Activated CD4-positive, alpha-beta T cell treated with anti-CD3 and anti-CD28 coated beads, Interleukin-2, amount 10 ng/mL, durations not matched to agents 24 days and 14 days (primary cell): ENCODE measurements at regions not wholly inside any gene's neighbourhood (a gene's known extent, or its start where the extent isn't known, plus 50 kb on each side); places are given as distances from the start of the nearest gene placed in this dataset.

Experiments used
- DNase-seq: peaks from one replicate; pipeline ENCODE4 v3.0.0; 2022
- H3K27ac Mint-ChIP-seq: one replicate; pipeline ENCODE4 v1.8.0; 2022; ENCODE audit warnings: mild to moderate bottlenecking, mixed read lengths
- H3K27me3 Mint-ChIP-seq: one replicate; pipeline ENCODE4 v1.8.0; 2022; ENCODE audit warnings: mixed read lengths
- H3K36me3 Mint-ChIP-seq: one replicate; pipeline ENCODE4 v1.8.0; 2022; ENCODE audit warnings: low read depth, mild to moderate bottlenecking, mixed read lengths
- H3K4me1 Mint-ChIP-seq: one replicate; pipeline ENCODE4 v1.8.0; 2021; ENCODE audit warnings: mixed read lengths
- H3K4me3 Mint-ChIP-seq: one replicate; pipeline ENCODE4 v1.8.0; 2022; ENCODE audit warnings: mild to moderate bottlenecking, moderate library complexity, mixed read lengths
- H3K9me3 Mint-ChIP-seq: one replicate; pipeline ENCODE4 v1.8.0; 2021; ENCODE audit warnings: mixed read lengths
- intact Hi-C: fragments of 100-400 bp; cut with micrococcal nuclease; formaldehyde crosslinking; loops from one replicate; pipeline ENCODE4 v1.15.1; 2023

DNA sequence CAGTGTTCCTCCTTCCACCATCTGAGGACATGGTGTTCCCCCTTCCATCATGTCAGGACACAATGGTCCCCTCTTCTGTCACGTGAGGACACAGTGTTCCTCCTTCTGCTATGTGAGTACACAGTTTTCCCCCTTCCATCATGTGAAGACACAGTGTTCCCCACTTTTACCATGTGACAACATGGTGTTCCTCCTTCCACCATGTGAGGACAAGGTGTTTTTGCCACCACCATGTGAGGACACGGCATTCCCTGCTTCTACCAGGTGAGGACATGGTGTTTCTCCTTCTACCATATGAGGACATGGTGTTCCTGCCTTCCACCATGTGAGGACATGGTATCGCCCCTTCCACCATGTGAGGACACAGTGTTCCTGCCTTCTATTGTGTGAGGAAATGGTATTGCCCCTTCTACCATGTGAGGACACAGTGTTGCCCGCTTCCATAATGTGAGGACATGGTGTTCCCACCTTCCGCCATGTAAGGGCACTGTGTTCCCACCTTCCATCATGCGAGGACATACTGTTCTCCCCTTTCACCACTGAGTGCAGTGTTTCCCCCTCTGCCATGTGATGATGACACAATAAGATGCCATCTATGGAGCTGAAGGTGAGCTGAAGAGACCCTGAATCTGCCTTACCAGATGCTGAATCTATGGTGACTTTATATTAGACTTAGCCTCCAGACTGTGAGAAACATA, 132.3 kb downstream of the FCRL5 start:
- H3K9me3 Mint-ChIP-seq, result no peaks in the 10 kb centered on the region
- intact Hi-C loops, result no loop called here
- H3K4me1 Mint-ChIP-seq, result no peaks in the 10 kb centered on the region
- no peaks in the 10 kb centered on the region for H3K36me3 Mint-ChIP-seq
- DNase-seq, result no peak
- no peak overlapping the region for H3K27ac Mint-ChIP-seq
- H3K4me3 Mint-ChIP-seq, result no peak overlapping the region
- no peaks in the 10 kb centered on the region for H3K27me3 Mint-ChIP-seq

DNA sequence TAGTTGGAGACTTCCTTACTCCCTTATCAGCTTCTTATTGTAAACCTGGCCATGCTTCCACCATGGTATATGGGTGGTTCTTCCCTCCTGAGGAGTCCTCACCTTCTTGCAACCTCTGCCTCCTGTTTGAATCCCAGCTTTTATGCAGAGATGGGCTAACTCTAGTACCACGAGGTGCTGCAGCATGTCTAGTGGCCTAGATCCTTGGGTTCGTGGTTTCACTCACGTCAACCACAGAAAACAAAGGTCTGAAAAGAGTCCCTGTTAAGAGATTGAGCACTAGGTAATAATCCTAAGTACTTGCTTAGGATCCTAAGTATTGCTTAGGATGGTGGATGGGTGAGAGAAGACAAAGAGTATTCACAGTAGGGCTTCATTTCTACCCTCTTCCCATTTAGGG, 133.7 kb downstream of the FCRL5 start:
- Mint-ChIP-seq H3K27ac (no peak overlapping the region), H3K9me3 (no peaks in the 10 kb centered on the region), H3K4me1 (no peaks in the 10 kb centered on the region), H3K4me3 (no peak overlapping the region), H3K27me3 (no peaks in the 10 kb centered on the region), H3K36me3 (no peaks in the 10 kb centered on the region)
- no peak for DNase-seq
- intact Hi-C loops, result no loop called here

DNA sequence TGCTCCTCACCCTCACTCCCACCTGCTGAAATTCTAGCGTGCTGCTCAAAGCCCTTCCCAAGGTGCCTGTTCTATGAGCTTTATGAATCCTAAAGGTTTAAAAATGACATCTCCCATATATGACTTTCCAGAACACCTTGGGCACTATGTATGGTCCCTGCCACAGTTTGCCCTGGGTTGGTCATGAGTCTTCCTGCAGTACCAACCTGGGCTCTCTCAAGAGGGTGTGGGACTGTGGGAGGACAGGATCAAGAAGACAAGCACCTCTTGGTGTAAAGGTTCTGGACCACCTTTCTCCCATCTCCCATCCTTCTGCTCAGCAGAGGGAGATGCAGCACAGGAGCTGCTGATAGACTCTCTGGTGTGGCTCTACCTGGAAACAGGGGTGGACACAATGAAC, 134.1 kb downstream of the FCRL5 start:
- Mint-ChIP-seq H3K27ac (no peak overlapping the region), H3K4me1 (no peaks in the 10 kb centered on the region), H3K27me3 (no peaks in the 10 kb centered on the region), H3K9me3 (no peaks in the 10 kb centered on the region), H3K4me3 (no peak overlapping the region), H3K36me3 (no peaks in the 10 kb centered on the region)
- DNase-seq, result no peak
- intact Hi-C loops, result no loop called here

DNA sequence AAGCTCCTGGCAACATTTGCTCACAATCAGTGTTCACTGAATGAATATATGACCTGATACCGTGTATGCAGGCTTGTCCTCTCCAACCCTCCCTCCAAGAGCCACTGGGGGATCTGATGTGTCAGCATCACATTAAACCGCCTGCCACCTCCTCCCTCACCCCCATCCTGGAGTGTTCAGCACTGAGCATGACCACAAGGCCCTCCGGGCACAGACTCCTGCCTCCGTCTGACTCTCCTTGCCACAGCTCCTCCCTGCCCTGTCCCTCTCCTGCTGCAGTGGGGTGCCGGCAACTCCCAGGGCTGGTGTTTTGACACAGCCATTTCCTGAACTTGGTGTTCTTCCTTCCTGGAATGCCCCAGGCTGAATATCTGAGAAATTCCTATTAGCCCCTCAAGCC, 136.7 kb downstream of the FCRL5 start:
- Mint-ChIP-seq H3K27me3 (no peaks in the 10 kb centered on the region), H3K4me1 (no peaks in the 10 kb centered on the region), H3K4me3 (no peak overlapping the region), H3K36me3 (no peaks in the 10 kb centered on the region), H3K27ac (no peak overlapping the region), H3K9me3 (no peaks in the 10 kb centered on the region)
- DNase-seq, result no peak
- intact Hi-C loops, result no loop called here

DNA sequence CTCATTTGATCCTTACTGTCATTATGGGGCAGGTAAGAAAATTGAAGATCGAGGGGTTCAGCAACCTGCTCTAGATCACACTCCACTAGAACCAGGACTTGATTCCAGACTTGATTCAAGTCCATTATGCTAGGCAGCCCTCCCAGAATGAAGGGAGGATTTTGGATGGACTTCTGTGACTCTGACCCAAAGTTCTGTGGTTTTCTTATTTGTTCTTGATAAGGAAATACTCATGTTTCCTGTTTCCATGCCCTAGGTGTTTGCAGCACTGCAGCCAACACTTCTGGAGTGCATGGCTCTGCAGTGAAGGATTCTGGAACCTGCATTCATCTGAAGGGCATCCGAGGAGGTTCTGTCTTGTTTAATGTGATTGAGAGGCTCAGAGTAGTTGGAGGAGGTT, 140.0 kb downstream of the FCRL5 start:
- Mint-ChIP-seq H3K27me3 (no peaks in the 10 kb centered on the region), H3K4me1 (no peaks in the 10 kb centered on the region), H3K4me3 (no peak overlapping the region), H3K27ac (no peak overlapping the region), H3K9me3 (no peaks in the 10 kb centered on the region), H3K36me3 (no peaks in the 10 kb centered on the region)
- no peak for DNase-seq
- intact Hi-C loops, result no loop called here

DNA sequence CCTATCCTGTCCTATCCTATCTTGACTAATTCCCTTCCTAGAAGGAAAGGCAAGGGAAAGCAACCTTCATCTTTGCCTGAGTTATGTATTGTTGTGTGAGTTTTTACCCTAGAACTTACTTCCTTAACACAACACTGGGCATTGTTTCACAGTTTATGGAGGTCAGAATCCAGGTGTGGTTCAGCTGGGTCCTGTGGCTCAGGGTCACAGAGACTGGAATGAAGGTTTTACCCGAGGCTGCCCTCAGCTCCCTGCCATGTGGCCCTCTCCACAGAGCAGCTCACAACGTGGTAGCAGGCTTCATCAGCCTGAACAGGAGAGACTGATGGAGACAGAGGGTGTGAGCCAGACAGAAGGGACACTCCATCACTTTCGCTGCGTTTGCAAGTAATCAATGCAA, 140.5 kb downstream of the FCRL5 start:
- no peaks in the 10 kb centered on the region for H3K9me3 Mint-ChIP-seq
- no peaks in the 10 kb centered on the region for H3K27me3 Mint-ChIP-seq
- H3K27ac Mint-ChIP-seq, result no peak overlapping the region
- intact Hi-C loops, result no loop called here
- H3K4me1 Mint-ChIP-seq, result no peaks in the 10 kb centered on the region
- H3K36me3 Mint-ChIP-seq, result no peaks in the 10 kb centered on the region
- no peak overlapping the region for H3K4me3 Mint-ChIP-seq
- no peak for DNase-seq

DNA sequence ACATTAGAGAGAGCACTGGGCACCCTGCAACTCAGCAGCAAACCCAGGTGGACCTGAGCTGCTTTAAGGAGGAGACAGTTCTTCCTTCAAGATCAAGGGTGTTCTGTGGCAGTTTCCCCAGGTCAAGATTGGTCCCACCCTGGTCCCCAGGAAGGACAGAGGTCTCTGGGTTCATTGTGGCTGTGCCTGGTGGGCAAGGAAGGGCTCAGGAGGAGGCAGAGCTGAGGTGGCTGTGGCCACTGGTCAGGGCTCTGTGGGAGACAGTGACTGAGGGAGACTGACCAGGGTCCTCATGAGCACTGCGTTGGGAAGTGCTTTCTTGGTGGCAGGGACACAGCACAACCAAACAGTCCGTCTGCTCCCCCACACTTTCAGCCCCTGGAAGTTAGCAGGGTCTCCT, 141.3 kb downstream of the FCRL5 start:
- intact Hi-C loops, result no loop called here
- Mint-ChIP-seq H3K36me3 (no peaks in the 10 kb centered on the region), H3K27ac (no peak overlapping the region), H3K4me1 (no peaks in the 10 kb centered on the region), H3K9me3 (no peaks in the 10 kb centered on the region), H3K4me3 (no peak overlapping the region), H3K27me3 (peaks cover 4% of the 10 kb centered on the region)
- DNase-seq, result no peak

DNA sequence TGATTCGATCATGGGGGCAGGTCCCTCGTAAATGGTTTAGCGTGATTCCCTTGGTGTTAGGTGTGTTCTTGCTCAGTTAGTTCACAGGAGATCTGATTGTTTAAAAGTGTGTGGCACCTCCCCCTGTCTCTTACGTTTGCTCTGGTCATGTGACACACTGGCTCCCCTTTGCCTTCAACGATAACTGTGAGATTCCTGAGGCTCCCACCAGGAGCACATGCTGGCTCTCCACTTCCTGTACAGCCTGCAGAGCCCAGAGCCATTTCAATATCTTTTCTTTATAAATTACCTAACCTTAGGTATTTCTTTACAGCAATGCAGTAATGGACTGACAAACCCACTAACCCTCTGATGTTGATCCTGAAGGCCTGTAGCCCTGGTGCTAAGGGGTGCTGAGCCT, 141.9 kb downstream of the FCRL5 start:
- intact Hi-C loops, result no loop called here
- peaks cover 4% of the 10 kb centered on the region for H3K27me3 Mint-ChIP-seq
- no peaks in the 10 kb centered on the region for H3K4me1 Mint-ChIP-seq
- H3K4me3 Mint-ChIP-seq, result no peak overlapping the region
- no peak overlapping the region for H3K27ac Mint-ChIP-seq
- no peaks in the 10 kb centered on the region for H3K36me3 Mint-ChIP-seq
- H3K9me3 Mint-ChIP-seq, result no peaks in the 10 kb centered on the region
- no peak for DNase-seq

DNA sequence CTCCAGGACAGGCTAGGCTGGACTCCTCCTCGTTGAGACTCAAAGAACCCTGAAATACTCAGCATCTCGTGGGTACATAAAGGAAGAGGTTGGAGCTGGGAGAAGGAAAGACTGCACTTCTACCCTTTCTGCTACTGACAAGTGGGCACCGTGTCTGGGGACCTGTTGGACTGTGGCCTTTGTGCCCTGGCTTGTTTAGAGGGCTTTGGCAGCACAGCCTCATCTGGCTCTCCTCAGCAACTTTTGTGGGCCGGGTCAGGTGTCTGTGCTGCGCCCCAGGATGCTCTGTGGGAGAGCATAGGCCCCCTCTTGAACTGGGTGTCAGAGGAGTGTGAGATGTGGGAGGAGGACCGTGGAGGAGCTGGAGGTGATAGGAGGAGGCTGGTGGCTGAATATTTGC, 142.4 kb downstream of the FCRL5 start:
- H3K4me1 Mint-ChIP-seq, result no peaks in the 10 kb centered on the region
- intact Hi-C loops, result no loop called here
- H3K9me3 Mint-ChIP-seq, result no peaks in the 10 kb centered on the region
- H3K27ac Mint-ChIP-seq, result no peak overlapping the region
- DNase-seq, result no peak
- no peak overlapping the region for H3K4me3 Mint-ChIP-seq
- H3K36me3 Mint-ChIP-seq, result no peaks in the 10 kb centered on the region
- peaks cover 6% of the 10 kb centered on the region for H3K27me3 Mint-ChIP-seq

DNA sequence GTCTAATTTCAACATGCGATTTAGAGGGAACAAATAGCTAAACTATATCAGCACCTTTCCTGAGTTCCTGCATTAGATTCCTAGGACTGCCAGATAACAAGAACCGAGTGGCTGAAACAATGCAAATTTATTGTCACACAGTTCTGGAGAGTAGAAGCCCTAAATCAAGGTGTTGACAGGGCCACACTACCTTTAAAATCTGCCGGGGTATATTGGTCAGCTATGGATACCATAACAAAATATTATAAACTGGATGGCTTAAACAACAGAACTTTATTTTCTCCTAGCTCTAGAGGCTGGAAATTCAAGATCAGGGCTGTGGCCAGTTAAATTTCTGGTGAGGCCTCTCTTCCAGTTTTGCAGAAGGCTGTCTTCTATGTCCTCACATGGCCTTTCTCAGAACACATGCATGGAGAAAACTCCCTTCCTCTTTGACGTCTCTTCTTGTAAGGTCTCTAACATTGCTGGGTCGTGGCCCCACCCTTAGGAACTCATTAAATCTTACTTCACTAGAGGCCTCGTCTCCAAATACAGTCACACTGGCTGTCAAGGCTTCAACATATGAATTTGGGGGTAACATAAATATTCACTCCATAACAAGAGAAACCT, 144.3 kb downstream of the FCRL5 start:
- Mint-ChIP-seq H3K27me3 (peaks cover 8% of the 10 kb centered on the region), H3K4me1 (no peaks in the 10 kb centered on the region), H3K4me3 (no peak overlapping the region), H3K27ac (no peak overlapping the region), H3K9me3 (no peaks in the 10 kb centered on the region), H3K36me3 (no peaks in the 10 kb centered on the region)
- intact Hi-C loops, result no loop called here
- no peak for DNase-seq

DNA sequence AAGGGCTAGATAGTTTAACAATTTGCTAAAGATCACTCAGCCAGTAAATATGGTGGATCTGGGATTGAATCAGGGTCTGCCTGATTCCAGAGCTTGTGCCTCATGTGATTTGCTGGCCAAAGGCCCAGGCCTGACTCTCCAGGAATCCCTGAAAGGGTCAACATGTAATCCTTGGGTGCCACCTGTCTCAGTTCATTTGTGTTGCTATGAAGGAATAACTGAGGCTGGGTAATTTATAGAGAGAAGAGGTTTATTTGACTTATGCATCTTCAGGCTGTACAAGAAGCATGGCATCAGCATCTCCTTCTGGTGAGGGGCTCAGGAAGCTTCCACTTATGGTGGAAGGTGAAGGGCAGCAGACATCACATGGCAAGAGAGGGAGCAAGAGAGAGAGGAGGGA, 144.9 kb downstream of the FCRL5 start:
- no peak overlapping the region for H3K27ac Mint-ChIP-seq
- H3K4me1 Mint-ChIP-seq, result no peaks in the 10 kb centered on the region
- H3K4me3 Mint-ChIP-seq, result no peak overlapping the region
- no peaks in the 10 kb centered on the region for H3K9me3 Mint-ChIP-seq
- no peak for DNase-seq
- peaks cover 14% of the 10 kb centered on the region for H3K27me3 Mint-ChIP-seq
- intact Hi-C loops, result no loop called here
- no peaks in the 10 kb centered on the region for H3K36me3 Mint-ChIP-seq

DNA sequence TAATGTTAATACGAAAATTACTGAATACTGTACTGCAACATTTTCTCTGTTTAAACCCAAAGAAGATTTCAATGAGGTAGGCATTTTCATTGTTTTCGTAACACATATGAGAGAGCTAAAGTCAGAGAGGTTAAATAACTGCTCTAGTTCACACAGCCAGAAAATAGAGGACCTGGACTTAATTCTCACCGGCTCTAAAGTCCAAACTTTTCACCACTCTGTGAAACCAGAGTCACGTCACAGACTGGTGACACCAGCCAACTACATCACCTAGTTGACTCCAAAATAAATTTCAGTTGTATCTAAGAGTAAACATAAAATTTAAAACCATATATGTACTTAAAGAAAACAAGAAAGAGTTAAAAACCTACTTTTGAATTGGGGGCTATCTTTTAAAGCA, 146.7 kb downstream of the FCRL5 start:
- no peak overlapping the region for H3K27ac Mint-ChIP-seq
- DNase-seq, result no peak

DNA sequence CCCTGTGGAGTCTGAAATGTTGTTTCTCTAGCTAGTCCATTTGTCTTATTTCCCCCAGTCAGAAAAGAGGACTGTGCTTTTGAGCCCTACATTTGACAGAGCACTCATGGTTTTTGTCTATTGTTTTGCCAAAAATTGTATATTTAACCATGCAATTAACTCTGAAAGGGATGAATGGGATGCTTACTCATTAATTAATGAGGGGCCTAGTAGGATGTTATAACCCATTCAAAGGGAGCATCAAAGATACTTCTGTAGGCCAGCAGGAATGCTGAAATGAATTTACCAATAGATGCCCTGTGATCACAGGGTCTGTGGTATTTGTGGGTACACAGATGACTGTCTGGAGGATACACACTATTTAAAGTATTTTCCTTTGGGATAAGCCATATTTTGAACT, 147.7 kb downstream of the FCRL5 start:
- Mint-ChIP-seq H3K27me3 (peaks cover 31% of the 10 kb centered on the region), H3K36me3 (no peaks in the 10 kb centered on the region), H3K4me3 (no peak overlapping the region), H3K9me3 (no peaks in the 10 kb centered on the region), H3K4me1 (no peaks in the 10 kb centered on the region), H3K27ac (no peak overlapping the region)
- DNase-seq, result no peak
- intact Hi-C loops, result no loop called here

More for the DNA sequence above, 146.7 kb downstream of the FCRL5 start:
- Mint-ChIP-seq H3K9me3 (no peaks in the 10 kb centered on the region), H3K27me3 (peaks cover 27% of the 10 kb centered on the region), H3K4me3 (no peak overlapping the region), H3K36me3 (no peaks in the 10 kb centered on the region), H3K4me1 (no peaks in the 10 kb centered on the region)
- intact Hi-C loops, result no loop called here

DNA sequence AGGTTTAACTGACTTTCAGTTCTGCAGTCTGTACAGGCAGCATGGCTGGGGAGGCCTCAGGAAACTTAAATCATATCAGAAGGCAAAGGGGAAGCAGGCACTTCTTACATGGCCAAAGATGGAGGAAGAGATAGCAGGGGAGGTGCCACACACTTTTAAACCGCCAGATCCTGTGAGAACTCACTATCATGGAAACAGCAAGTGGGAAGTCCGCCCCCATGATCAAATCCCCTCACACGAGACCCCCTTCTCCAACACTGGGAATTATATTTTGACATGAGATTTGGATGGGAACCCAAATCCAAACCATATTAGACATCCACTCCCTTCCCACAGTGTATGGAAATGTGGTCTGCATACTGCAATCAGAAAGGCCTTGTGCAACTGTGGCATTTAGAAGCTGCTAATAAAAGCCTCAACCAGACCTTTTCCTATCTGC, 148.2 kb downstream of the FCRL5 start:
- no peak overlapping the region for H3K4me3 Mint-ChIP-seq
- peaks cover 33% of the 10 kb centered on the region for H3K27me3 Mint-ChIP-seq
- no peak overlapping the region for H3K27ac Mint-ChIP-seq
- H3K4me1 Mint-ChIP-seq, result no peaks in the 10 kb centered on the region
- intact Hi-C loops, result no loop called here
- no peaks in the 10 kb centered on the region for H3K36me3 Mint-ChIP-seq
- no peak for DNase-seq
- no peaks in the 10 kb centered on the region for H3K9me3 Mint-ChIP-seq

DNA sequence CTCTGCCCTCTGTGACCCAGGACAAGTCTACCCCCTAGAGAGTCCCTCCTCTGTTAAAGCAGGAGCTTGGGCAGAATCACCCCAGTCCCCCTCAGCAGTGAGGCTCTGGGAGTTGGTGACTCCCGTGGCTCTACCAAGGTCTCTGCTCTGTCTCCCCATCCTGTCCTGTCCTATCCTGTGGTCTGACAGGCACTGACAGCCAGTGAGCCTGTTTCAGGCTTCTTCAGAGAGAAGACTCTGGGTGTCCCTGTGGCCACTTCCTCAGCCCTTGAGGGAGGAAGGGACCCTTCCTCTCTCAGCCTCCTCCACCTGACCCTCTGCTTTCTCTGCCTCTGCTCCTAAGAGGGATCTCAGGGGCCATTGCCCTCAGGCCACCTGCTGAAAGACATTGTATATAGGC, 148.7 kb downstream of the FCRL5 start:
- Mint-ChIP-seq H3K9me3 (no peaks in the 10 kb centered on the region), H3K4me3 (no peak overlapping the region), H3K4me1 (no peaks in the 10 kb centered on the region), H3K36me3 (no peaks in the 10 kb centered on the region), H3K27ac (no peak overlapping the region), H3K27me3 (peaks cover 35% of the 10 kb centered on the region)
- intact Hi-C loops, result no loop called here
- no peak for DNase-seq
